ENCODE measurements at regions not wholly inside any gene's neighbourhood (a gene's known extent, or its start where the extent isn't known, plus 50 kb on each side); places are given as distances from the start of the nearest gene placed in this dataset.

GRCh38 chr3:72405943-72406566 lies 442.2 kb downstream of the SHQ1 start:
- no peak for DNase-seq (ENCODE audit: low read depth, low spot score)
- Histone ChIP-seq H3K79me2 (ENCODE audit: control insufficient read depth, insufficient read depth, low read length) (peaks cover 45% of the 10 kb centered on the region), H3K9me3 (replicated peaks; ENCODE audit: control insufficient read depth, insufficient read depth, low read length) (no peaks in the 10 kb centered on the region), H3K9ac (replicated peaks; ENCODE audit: extremely low read depth, insufficient read depth, low read length) (no peak overlapping the region), H4K20me1 (replicated peaks; ENCODE audit: control insufficient read depth, extremely low read depth, insufficient read depth, low read length) (peaks cover 21% of the 10 kb centered on the region), H3K4me2 (ENCODE audit: insufficient read depth, low read length) (no peak overlapping the region), H3K4me3 (replicated peaks in 1 of 3; ENCODE audit: insufficient read depth in 1 of 3, low read depth in 1 of 3, low read length in 3 of 3) (no peak overlapping the region), H3K27me3 (ENCODE audit: control insufficient read depth in 2 of 2, insufficient read depth in 2 of 2, low read length in 2 of 2) (no peaks in the 10 kb centered on the region), H3K4me1 (ENCODE audit: control insufficient read depth, extremely low read depth, insufficient read depth, low read length) (no peaks in the 10 kb centered on the region), H3K36me3 (ENCODE audit: control insufficient read depth in 2 of 2, extremely low read depth in 1 of 2, insufficient read depth in 2 of 2, low read length in 2 of 2) (no peaks in the 10 kb centered on the region), H3K27ac (ENCODE audit: insufficient read depth, low read depth, low read length) (no peak overlapping the region), H2AFZ (ENCODE audit: low read depth, low read length) (no peak overlapping the region), H3K9me1 (replicated peaks; ENCODE audit: control insufficient read depth, extremely low read depth, insufficient read depth, low read length) (no peaks in the 10 kb centered on the region)
- dilution Hi-C loops (cut with MboI; ENCODE audit: extremely low pct_ligation_motif_present, low sequenced_read_pairs) = no loop called here
- TF ChIP-seq GATA2 (IDR thresholded peaks at IDR 0.05; ENCODE audit: insufficient read depth, insufficient read length, low read depth, low read length) (no peak), JUN (IDR thresholded peaks at IDR 0.05; ENCODE audit: borderline replicate concordance, insufficient read depth, insufficient read length, low read depth) (no peak), FOS (IDR thresholded peaks at IDR 0.05; ENCODE audit: borderline replicate concordance, insufficient read depth, low read length) (no peak), POLR2AphosphoS5 (IDR thresholded peaks at IDR 0.05; ENCODE audit: insufficient read depth, low read depth, low read length) (no peak), MYC (IDR thresholded peaks at IDR 0.05; ENCODE audit: low read depth, low read length) (no peak), CTCF (IDR thresholded peaks at IDR 0.05; ENCODE audit: extremely low read depth in 1 of 2, insufficient read depth in 1 of 2, low read depth in 1 of 2, low read length in 2 of 2) (no peak), EZH2 (IDR thresholded peaks at IDR 0.05; ENCODE audit: borderline replicate concordance, low read depth, low read length, severe bottlenecking) (no peak)
- ChIA-PET POLR2A (no interaction called here), CTCF (interaction anchor here (1.7 kb wide), 1 partner anchor 13 kb away, joined by 5 read pairs; no protein-coding TSS in a partner anchor)
- no TSS peak for BruUV-seq (replicated peaks)
- intact Hi-C loops (cut with micrococcal nuclease) = no loop called here
- no peak for FAIRE-seq

Measured in endothelial cell of umbilical vein (primary cell).